GM18867 (cell line): ENCODE measurements at regions not wholly inside any gene's neighbourhood (a gene's known extent, or its start where the extent isn't known, plus 50 kb on each side); places are given as distances from the start of the nearest gene placed in this dataset.

Experiments used
- ATAC-seq: cut with Tn5 transposase; IDR thresholded peaks from one replicate; pipeline ENCODE4 v1.9.1; 2021; ENCODE audit warnings: mild to moderate bottlenecking, moderate library complexity; ENCODE audit not compliant: unreplicated experiment

DNA sequence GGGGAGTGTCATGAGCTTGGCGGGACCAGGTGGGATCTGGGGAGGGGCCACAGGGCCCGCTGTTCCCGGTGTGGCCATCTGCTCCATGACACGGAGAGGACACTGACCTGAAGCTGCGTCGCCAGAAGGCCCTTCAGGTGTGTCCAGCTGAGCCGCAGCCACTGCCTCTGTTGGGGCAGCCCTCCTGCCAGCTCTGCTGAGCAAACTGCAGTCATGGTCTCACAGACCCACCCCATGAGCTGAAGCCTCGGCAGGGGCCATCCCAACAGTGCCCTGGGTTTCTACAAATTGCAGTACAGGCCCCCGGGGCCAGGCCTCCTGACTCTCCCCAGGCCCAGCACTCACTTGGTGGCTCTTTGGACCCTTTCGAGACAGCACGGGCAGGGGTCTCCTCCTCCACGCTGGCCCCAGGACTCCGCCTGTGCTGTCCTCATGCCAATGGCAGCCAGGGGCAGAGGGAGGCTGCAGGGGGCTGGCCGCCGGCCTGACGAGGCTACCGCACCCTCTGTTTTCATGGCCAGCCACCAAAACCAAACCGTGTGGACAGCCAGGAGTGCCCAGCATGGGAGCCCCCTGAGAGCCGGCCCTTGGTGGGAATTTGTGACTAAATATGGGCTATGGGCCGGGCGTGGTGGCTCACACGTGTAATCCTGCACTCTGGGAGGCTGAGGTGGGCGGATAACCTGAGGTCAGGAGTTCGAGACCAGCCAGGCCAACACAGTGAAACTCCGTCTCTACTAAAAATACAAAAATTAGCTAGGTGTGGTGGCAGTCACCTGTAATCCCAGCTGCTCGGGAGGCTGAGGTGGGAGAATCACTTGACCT, 175.2 kb upstream of the SALL3 start:
- ATAC-seq: no peak

DNA sequence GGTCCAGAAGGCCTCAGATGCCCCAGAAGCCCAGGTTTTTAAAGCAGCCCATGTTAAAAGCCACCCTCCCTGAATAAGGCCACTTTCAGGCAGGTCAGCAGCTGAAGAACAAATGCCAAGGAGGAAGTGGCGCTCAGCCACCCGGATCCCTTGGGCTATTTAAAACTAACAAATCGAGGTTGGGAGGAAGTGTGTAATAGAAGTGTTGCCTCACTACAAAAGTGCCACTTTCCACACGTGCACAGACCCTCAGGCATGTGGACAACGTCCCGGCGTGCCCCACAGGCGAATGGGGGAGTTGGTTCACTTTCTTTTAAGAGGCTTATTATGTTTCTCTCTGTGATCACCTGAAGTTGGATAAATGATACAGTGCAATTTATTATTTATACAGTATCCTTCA, 173.8 kb upstream of the SALL3 start:
- ATAC-seq: no peak

DNA sequence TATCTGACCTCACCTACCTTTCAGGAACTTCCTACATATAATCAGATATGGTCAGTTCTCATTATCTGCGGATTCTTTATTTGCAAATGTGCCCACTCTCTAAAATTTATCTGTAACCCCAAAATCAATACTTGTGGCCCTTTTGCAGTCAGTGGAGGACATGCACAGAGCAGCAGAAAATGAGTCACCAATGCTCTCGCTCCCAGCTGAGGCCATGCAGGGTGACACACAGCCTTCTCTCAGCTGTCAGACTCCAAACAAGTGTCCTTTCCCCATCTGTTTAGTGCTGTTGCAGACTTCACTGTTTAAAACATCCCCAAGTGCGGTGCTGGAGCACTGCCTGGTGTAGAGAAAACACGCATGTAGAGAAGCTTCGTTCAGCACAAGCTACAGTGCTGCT, 171.9 kb upstream of the SALL3 start:
- ATAC-seq: no peak

DNA sequence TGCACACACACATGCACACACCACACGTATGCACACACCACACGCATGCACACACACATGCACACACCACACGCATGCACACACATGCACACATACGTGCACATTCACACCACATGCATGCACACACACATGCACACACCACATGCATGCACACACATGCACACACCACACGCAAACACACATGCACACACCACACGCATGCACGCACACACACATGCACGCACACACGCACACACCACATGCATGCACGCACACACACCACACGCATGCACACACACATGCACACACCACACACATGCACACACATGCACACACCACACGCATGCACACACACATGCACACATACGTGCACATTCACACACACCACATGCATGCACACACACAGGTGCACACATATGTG, 169.8 kb upstream of the SALL3 start:
- no peak for ATAC-seq

DNA sequence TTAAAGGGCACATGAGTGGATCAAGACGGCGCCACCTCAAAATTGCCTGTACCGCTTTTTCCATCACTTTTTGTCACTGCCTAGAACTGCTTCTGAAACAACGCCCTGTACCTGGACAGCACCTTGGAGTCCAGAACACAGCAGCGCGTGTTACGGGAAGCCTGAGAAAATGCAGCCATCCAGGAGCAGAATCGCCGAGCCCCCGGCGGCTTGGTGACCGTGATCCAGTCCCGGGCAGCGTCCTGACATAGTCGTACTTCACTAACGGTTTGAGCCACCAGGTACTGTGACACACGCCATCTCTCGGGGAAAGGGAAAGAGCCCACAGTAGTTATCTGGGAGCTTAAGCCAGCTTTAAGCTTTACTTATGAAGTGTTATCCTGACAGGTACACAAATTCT, 168.9 kb upstream of the SALL3 start:
- ATAC-seq: no peak

DNA sequence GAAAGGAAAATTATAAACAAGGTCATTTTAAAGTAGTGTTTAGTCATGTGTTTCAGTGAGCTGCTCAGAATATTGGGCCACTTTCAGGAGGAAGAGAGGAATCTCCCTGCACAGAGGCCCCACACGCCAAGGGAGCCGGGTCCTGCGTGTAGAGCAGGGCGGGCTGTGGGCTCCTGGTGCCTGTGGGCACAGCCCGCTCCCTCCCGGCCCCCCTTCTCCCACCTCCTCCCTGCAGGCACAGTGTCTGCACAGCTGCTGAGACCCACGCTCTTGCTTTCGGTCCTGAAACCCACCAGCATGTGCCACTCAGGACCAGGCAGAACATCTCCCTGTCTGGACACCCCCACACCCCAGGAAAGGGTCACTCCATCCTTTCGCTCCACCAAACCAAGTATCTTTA, 167.6 kb upstream of the SALL3 start:
- no peak for ATAC-seq

DNA sequence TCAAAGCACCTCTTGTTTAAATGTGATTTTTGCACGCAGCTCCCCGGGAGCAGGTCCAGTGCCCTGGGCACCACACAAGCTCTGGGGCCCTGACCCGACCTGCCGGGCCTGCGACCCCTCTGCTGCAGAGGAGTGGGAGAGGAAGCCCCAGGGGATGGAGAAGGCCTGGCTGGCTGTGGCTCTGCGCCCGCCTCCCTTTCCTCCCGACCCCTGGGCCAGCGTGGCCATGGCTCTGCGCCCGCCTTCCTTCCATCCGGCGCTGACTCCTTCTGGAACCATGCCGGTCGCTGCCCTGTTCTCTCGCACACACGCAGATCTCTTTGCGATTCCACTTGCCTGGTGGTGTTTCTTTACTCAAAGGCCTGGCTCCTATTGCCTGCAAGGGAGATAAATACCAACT, 166.5 kb upstream of the SALL3 start:
- no peak for ATAC-seq

DNA sequence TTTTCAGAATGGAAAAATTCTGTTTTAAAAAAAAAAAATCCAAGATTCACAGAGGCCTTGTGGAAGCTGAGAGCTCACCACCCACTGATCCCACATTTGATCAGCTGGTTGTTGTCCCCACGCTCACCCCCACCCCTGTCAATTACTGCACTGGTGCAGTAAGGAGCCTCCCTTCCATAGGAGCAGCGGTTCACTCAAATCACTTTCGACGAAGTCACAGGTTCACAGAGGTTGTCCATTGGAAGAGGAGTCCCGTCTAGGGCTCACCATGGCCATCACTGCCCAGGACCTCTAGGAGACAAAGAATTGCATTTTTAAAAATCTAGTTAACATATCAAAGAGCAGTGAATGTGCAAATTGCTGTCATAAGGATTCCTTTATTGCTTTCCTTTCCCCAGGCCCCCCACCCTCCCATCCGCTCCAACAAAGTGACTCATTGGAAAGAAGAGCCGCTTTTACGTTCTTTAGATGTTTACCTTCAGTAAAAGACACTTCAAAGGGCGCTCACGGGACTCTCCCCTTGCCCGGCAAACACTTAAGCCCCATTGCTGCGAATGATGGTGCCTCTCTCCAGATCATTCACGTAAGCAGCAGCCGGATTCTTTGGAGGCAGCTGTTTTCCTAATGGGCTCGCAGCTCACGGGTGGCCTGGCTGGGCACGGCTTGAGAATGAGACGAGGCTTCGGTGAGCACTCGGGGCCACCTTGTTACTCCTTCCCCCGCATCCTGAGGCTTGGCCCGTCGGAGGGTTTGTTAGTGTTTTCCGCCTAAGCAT, 165.5 kb upstream of the SALL3 start:
- ATAC-seq: no peak

DNA sequence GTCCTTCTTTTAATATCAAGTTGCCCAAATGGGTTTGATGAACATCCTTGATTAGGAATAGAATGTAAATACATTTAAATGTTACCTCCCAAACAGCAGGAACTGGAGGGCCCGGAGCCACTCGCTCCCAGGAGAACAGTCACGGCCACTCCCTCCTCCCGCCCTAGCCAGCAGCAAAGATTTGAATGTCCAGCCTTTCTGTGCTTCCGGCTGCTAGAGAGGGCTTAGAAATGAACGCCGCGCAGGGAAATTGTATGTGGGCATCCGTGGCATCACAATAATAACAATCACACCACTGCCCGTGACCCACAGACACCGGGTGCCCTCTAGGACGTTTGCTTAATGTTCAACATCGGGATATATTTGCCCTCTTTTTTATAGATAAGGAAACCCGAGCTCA, 164.9 kb upstream of the SALL3 start:
- no peak for ATAC-seq

DNA sequence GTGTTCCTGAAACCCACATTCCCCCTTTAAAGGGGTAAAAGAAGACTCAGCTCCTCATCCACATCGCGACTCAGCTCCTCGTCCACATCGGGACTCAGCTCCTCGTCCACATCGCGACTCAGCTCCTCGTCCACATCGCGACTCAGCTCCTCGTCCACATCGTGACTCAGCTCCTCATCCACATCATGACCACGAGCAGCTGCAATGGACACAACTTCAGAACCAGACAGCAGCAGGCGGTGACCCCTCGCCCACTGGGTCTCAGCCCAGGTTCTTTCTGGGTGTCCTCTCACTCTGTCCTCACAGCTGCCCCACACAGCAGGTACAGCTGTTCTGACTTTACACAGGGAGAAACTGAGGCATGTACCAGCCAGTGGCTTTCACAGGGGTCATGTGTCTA, 163.5 kb upstream of the SALL3 start:
- ATAC-seq: no peak

DNA sequence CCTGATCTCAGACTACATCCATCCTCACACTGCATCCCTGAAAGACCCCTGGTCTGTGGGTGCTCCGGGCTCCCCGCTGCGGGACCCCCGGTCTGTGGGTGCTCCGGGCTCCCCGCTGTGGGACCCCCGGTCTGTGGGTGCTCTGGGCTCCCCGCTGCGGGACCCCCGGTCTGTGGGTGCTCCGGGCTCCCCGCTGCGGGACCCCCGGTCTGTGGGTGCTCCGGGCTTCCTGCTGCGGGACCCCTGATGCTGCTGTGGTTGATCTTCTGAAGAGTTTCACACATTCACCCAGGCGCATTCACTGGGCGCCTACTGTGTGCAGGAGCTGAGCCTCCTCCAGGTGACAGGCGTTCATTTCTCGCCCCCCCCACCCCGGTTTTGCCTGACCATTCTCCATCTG, 162.7 kb upstream of the SALL3 start:
- no peak for ATAC-seq

DNA sequence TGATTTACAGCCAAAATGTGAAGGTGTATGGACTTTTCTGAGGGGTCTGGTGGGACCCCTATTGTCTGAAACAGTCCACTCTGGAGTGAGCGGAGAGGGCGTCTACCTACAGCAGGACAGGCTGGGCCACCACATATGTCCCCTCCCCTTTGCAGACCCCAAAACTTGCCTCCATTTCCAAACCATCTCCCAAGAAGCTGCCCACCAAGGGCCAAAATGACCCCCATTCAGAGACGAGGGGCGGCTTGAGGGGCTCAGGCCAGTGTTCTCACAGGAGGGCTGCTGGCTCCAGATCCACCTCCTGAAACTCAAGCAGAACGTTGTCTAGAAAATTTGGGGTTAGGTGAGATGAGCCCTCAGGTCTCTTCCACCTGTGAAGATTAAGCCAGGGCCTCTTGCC, 161.1 kb upstream of the SALL3 start:
- no peak for ATAC-seq

DNA sequence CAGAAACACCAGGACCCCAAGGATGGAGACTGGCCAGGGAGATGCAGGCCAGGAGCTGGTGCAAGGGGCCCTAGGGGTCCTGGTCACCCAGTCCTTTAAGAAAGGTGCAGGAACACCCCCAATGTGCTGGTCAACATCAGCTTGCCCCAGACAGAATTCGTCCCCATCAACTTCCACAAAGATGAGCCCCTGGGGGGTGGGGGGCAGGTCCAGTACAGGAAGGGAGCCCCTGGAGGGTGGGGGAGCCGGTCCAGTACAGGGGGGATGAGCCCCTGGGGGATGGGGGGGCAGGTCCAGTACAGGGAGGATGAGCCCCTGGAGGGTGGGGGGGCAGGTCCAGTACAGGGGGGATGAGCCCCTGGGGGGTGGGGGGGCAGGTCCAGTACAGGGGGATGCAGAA, 160.7 kb upstream of the SALL3 start:
- no peak for ATAC-seq

DNA sequence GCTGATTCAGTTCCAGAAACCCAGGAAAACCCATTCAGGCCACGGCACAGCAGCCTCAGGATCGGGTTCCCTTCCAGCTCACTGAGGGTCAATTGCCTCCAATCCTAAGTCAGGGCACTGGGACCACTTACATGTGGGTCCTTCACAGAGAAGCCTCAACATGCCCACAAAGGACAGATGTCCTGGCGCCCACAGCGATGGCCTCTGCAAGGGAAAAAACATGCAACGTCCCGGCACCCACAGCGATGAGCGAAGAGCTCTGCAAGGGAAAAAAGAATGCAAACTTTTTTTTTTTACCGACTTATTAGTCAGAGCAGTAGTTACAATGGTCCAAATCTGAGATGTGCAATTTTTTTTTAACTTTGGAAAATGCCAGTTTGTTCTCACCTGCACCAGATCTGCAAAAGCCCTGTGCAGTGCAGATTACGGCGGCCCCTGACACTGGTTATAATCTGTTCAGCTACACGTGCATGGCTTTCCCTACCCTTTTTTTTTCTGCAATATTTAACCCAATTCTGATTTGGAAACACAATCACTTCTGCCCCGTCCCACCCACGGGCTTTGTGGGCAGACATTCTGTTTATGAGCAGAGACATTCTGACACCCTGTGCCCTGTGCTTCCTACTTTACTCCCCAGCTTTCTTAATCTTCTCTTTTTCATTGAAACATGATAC, 159.3 kb upstream of the SALL3 start:
- no peak for ATAC-seq

DNA sequence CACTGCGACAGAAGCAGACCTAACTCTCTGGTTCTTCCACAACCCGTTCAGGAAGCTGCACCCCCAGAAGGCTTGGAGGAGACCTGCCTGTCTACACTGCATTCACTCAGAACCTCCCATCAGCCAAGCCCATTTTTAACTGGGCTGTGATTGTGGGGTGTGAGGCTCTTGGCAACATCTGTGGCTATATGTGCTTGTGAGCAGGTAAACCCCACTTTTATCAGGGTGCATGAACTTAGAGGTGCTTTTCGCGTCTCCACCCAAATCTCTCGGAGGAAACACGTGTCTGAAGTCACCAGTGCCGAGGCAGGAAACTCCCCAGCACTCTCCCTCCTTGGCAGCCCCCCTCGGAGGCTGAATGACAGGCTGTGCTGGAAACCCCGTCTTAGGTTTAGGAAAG, 158.2 kb upstream of the SALL3 start:
- ATAC-seq: no peak

DNA sequence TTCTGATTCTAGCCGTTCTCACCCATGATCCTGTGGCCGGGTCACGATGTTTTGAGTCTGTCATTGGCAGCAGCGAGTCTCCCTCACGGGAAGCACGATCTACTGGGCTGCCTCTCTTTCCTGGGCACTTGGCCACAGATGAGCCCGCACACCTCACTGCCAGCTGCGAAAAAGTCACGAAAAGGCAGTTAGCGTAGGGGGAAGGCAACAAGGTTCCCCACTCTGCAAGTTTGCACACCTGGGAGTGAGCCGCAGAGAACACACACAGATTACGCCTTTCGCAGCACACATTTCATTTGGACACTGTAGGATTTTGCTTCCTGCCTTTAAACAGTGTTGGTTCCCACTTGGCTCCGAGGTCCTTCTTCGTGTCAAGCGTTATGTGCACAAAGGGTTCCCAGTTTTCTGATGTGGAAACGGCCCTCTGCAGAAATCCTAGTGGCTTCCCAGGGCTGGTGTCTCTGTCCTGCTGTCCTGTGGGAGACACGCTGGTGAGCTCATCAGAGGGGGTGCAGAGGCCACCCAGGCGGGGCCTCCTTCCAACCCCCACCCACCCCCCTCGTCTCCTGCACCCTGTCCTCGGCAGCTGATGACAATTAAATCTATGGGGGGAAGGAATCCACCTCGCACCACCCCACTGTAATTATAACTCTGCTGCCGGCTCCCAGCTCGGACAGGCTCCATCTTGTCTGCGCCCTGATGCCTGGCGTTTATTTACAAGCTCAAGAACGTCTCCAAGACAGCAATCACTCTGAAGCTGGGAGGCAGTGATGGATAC, 157.3 kb upstream of the SALL3 start:
- no peak for ATAC-seq

DNA sequence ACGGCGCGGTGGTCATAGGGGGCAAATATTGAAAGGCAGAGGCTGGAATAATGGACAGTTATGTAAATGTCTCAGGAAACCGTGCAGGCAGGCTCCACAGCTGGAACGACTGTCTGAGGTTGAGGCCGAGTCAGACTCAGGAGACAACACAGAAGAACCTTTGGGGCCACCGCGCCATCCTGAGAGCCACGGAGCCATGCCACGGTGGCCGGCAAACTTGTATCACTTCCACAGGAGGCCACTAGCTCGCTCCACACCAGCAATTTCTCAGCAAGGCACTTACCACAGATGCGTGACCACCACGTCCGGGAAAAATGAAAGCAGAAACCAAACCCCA, 156.7 kb upstream of the SALL3 start:
- no peak for ATAC-seq

DNA sequence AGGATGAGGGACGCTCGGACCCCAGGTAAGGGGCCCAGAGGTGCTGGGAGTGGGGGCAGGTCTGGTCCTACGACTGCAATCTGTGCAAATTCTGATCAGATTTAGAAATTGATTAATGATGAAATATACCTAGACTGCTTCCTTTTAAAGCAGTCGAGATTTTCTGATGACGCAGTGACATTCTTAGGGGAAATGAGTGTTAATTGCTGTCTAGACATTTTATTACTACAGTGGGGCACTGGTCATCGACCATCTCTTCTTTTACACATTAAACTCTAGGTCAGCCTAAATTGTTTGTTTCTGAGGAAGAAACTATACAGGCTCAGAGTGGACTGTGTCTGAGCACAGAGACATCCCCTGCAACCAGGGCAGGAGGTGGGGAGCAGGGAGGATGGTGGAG, 154.4 kb upstream of the SALL3 start:
- no peak for ATAC-seq

DNA sequence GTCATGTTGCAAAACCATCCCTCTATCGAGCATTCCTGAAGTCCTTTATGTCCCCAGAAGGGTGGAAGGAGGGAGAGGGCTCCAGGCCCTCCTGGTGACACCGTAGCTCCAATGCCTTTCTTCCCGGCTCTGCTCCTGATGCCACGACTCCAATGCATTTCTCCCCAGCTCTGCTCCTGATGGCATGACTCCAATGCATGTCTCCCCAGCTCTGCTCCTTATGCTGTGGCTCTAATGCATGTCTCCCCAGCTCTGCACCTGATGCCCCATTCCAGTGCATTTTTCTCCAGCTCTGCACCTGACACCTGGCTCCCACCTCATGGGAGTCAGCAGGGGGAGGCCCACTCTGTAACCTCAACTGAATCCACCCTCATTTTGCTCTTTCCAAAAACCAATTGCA, 153.0 kb upstream of the SALL3 start:
- no peak for ATAC-seq

DNA sequence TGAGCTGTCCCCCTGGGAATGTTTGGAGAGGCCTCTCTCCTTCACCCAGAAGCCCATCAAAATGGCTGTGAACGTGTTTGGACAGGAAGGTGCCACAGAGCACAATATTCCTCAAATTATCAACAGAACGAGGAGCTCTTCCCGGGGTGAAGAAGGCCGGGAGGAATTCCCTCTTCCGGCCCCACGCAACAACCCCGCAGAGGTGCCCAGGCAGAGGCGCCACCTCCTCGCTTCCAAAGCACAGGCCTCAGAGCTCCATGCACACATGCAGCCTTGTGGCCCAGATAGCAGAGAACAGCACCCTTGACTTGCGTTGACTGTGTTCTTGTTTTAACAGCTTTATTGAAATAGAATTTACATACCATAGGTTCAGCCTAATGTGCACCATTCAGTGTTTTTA, 152.5 kb upstream of the SALL3 start:
- ATAC-seq: no peak

DNA sequence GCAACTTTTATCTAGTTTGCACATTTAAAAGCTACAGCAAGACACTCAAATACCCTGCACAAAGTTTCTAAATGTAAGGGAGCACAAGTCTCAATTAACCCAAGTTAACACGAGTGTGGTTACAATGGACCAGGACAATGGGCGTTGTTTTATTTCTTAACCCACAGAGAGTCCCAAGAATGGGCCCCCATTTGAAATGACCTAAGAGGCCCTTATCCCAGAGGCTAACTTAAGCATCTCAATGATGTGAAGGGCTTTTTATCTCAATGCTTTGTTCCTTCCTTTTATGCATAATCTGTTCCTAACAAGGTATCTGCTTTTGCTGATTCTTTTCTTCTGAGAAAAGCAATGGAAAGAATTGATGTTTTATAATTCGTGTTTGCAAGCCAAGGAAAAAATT, 151.5 kb upstream of the SALL3 start:
- no peak for ATAC-seq
